ENCODE measurements at regions not wholly inside any gene's neighbourhood (a gene's known extent, or its start where the extent isn't known, plus 50 kb on each side); places are given as distances from the start of the nearest gene placed in this dataset.
"Not testable (repeated sequence)": the region's sequence is repeated elsewhere in the genome, so short reads cannot be mapped to it uniquely, and the experiment has no call there.

GRCh38 chr2:207216457-207216856 lies 50.7 kb upstream of the KLF7 start:
- no peak for DNase-seq

- DNase-seq = no peak
Observed at GRCh38 chr2:207217442-207217841, 51.7 kb upstream of the KLF7 start.

- no peak for DNase-seq
Observed at GRCh38 chr2:207219081-207219630, 53.4 kb upstream of the KLF7 start.

- DNase-seq = no peak
Observed at GRCh38 chr2:207219676-207220501, 54.1 kb upstream of the KLF7 start.

GRCh38 chr2:207221731-207222130 lies 56.0 kb upstream of the KLF7 start:
- no peak for DNase-seq

GRCh38 chr2:207223051-207223450 lies 57.3 kb upstream of the KLF7 start:
- DNase-seq = no peak

- no peak for DNase-seq
Observed at GRCh38 chr2:207224381-207224780, 58.6 kb upstream of the KLF7 start.

- DNase-seq = no peak
Observed at GRCh38 chr2:207224791-207225482, 59.2 kb upstream of the KLF7 start.

- DNase-seq = no peak
Observed at GRCh38 chr2:207225773-207226172, 60.0 kb upstream of the KLF7 start.

- DNase-seq = no peak
Observed at GRCh38 chr2:207226243-207226642, 60.5 kb upstream of the KLF7 start.

- no peak for DNase-seq
Observed at GRCh38 chr2:207226671-207227061, 60.9 kb upstream of the KLF7 start.

- peak in 1 of 2 donors; percentile 10 for DNase-seq
Observed at GRCh38 chr2:207227062-207227748, 61.5 kb upstream of the KLF7 start.

GRCh38 chr2:207227749-207228145 lies 62.0 kb upstream of the KLF7 start:
- DNase-seq = no peak

GRCh38 chr2:207228402-207228801 lies 62.7 kb upstream of the KLF7 start:
- no peak for DNase-seq

GRCh38 chr2:207229161-207229560 lies 63.4 kb upstream of the KLF7 start:
- no peak for DNase-seq

GRCh38 chr2:207230261-207231105 lies 64.7 kb upstream of the KLF7 start:
- DNase-seq = no peak

GRCh38 chr2:207231106-207231865 lies 65.5 kb upstream of the KLF7 start:
- DNase-seq = no peak

GRCh38 chr2:207231967-207232366 lies 66.2 kb upstream of the KLF7 start:
- DNase-seq = no peak

GRCh38 chr2:207233141-207233540 lies 67.4 kb upstream of the KLF7 start:
- not testable (repeated sequence) for DNase-seq

GRCh38 chr2:207233731-207234130 lies 68.0 kb upstream of the KLF7 start:
- no peak for DNase-seq

GRCh38 chr2:207235621-207236020 lies 69.9 kb upstream of the KLF7 start:
- no peak for DNase-seq
